IMR-90 (cell line): ENCODE measurements at regions not wholly inside any gene's neighbourhood (a gene's known extent, or its start where the extent isn't known, plus 50 kb on each side); places are given as distances from the start of the nearest gene placed in this dataset.

Experiments
- BHLHE40 ChIP-seq: fragments of 150-350 bp; IDR thresholded peaks from 2 replicates; pipeline ENCODE4 v1.6.1; 2016; ENCODE audit warnings: mild to moderate bottlenecking, low read depth, low read length
- CEBPB ChIP-seq: IDR thresholded peaks from 2 replicates; pipeline ENCODE4 v1.6.1; 2012; ENCODE audit warnings: low read depth, low read length, improper control_type of control experiment
- CHD1 ChIP-seq: IDR thresholded peaks from 2 replicates; pipeline ENCODE4 v1.6.1; 2012; ENCODE audit warnings: low read depth, low read length, improper control_type of control experiment
- CTCF ChIP-seq: conservative IDR thresholded peaks from 2 replicates; pipeline ENCODE4 v1.5.1; 2012; ENCODE audit warnings: mild to moderate bottlenecking, low read depth, low read length, improper control_type of control experiment
- FOS ChIP-seq: fragments of 150-350 bp; IDR thresholded peaks from 2 replicates; pipeline ENCODE4 v1.6.1; 2016; ENCODE audit warnings: low read depth, low read length
- MAFK ChIP-seq: IDR thresholded peaks from 2 replicates; pipeline ENCODE4 v1.6.1; 2012; ENCODE audit warnings: low read depth, low read length, improper control_type of control experiment
- MAZ ChIP-seq: IDR thresholded peaks from 2 replicates; pipeline ENCODE4 v1.6.1; 2012; ENCODE audit warnings: low read depth, mild to moderate bottlenecking, low read length, improper control_type of control experiment, moderate library complexity, borderline replicate concordance
- MXI1 ChIP-seq: IDR thresholded peaks from 2 replicates; pipeline ENCODE4 v1.6.1; 2012; ENCODE audit warnings: low read depth, mild to moderate bottlenecking, low read length, moderate library complexity, borderline replicate concordance
- NFE2L2 ChIP-seq: fragments of 150-350 bp; IDR thresholded peaks from 2 replicates; pipeline ENCODE4 v1.6.1; 2016; ENCODE audit warnings: low read depth, mild to moderate bottlenecking, low read length
- POLR2A ChIP-seq: IDR thresholded peaks from 2 replicates; pipeline ENCODE4 v1.6.1; 2012; ENCODE audit warnings: mild to moderate bottlenecking, low read depth, low read length
- USF2 ChIP-seq: fragments of 150-350 bp; IDR thresholded peaks from 2 replicates; pipeline ENCODE4 v1.6.1; 2017; ENCODE audit warnings: mild to moderate bottlenecking, antibody characterized with exemption, low read length, low read depth

- TF ChIP-seq USF2 (no peak), CTCF (no peak), CEBPB (no peak), MXI1 (no peak), POLR2A (no peak), CHD1 (no peak), NFE2L2 (no peak), MAFK (no peak), MAZ (no peak), BHLHE40 (no peak), FOS (no peak)
Observed at GRCh38 chr18:67135981-67136380, 380.5 kb downstream of the DSEL start.
